Activated CD8-positive, alpha-beta memory T cell treated with anti-CD3 and anti-CD28 coated beads for 36 hours (primary cell): ENCODE measurements at regions not wholly inside any gene's neighbourhood (a gene's known extent, or its start where the extent isn't known, plus 50 kb on each side); places are given as distances from the start of the nearest gene placed in this dataset.

Experiments
- CTCF ChIA-PET: fragments of 350-600 bp; sonication (Branson Sonifier 250); formaldehyde crosslinking; loops from one replicate; lab custom pipeline; 2021; ENCODE audit warnings: antibody characterized with exemption; lab: Charles Lee
- POLR2A ChIA-PET: fragments of 350-600 bp; sonication (Branson Sonifier 250); formaldehyde crosslinking; loops from one replicate; lab custom pipeline; 2021; ENCODE audit warnings: antibody characterized with exemption; lab: Charles Lee

DNA sequence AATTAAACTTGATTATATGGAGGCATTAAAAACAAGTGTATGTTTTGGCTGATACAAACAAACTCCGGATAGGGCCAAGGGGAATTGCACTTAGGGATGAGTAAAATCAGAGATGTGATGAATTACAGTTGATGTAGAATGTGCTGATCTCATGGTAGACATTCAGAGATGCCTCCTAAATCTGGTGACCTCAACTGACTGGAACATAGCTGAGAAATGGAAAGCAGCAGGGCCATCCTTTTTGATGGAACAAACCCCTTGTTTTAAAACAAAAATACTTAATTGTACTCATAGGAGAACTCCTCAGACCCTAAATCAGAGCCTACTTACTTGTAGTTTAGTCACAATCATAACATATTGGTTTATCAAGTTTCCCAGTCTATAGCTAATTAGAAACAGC, 122.8 kb downstream of the C12orf75 start:
- CTCF ChIA-PET, result no interaction called here
- POLR2A ChIA-PET, result no interaction called here

DNA sequence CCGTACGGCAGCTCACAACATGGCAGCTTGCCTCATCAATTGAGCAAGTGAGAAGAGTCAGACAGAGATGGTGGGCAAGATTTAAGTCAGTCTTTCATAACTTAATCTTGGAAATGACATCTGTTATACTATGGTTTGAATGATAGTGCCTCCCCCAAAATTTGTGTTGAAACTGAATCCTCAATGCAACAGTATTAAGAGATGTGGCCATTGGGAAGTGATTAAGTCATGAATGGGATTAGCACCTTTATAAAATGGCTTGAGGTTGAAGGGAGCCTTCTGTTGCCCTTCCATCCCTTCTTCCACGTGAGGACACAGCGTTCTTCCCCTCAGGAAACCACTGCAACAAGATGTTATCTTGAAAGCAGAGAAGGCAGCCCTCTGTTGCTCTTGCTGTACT, 124.2 kb downstream of the C12orf75 start:
- CTCF ChIA-PET, result no interaction called here
- POLR2A ChIA-PET, result no interaction called here

DNA sequence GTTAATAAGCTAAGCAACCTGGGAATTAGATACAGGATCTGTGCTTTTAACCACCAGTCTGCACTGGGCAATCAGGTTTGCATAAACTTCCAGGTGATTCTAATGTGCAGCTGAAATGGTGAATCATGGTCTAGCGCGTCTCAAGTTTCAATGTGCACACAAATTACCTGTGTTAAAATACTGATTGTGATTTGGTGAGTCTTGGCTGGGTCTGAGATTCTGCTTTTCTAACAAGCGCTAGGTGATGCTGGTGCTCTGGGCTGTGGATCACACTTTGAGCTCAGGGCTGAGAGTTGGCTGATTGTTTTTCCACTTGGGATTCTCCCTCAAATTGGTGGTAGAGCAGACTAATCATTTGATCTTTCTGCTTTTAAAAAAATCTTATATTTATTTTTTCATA, 124.8 kb downstream of the C12orf75 start:
- ChIA-PET CTCF (no interaction called here), POLR2A (no interaction called here)

DNA sequence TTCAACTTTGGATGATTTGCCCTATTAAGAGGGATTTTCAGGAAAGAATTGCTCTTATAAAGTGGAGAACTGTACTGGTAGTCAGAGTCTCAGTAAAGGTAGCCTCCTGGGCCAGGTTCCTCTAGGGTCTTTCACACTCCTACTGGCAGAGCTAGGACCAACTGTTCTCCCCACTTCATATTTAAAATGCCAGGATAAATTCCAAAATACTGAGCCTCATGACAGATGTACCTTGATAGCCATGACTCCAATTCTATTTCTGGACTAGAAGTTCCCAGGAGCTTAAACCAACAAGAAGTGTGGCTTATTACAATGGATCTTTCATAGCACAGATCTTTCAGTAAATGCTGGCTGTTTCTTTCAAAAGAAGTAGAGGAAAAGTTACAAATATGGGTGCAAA, 126.5 kb downstream of the C12orf75 start:
- ChIA-PET CTCF (no interaction called here), POLR2A (no interaction called here)

DNA sequence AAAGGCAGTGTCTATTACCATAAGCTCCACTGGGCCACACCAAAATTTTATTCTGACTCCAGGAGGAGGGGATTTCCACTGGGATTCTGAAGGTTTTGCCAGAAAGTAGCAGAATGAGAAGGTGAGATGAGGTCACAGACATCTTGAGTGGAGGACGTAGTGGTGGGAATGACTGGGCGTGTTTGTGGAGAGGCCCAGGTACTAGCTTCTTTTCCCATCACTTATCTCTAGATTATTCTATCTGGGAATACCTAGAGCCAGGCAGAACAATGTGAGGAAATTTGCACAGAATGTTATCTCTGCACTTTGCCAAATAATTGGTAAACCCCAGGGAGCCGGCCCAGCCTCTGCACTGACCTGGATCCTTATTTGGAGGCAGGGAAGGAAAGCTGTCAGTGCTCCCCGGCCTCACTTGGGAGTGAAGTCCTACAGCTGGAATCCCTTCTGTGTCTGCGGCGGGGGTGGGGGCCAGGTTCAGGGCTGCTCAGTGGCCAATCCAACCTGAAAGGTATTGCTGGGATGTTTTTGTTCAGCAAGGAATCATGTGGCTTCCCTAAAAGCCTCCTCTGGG, 129.4 kb downstream of the C12orf75 start:
- ChIA-PET POLR2A (no interaction called here), CTCF (no interaction called here)

DNA sequence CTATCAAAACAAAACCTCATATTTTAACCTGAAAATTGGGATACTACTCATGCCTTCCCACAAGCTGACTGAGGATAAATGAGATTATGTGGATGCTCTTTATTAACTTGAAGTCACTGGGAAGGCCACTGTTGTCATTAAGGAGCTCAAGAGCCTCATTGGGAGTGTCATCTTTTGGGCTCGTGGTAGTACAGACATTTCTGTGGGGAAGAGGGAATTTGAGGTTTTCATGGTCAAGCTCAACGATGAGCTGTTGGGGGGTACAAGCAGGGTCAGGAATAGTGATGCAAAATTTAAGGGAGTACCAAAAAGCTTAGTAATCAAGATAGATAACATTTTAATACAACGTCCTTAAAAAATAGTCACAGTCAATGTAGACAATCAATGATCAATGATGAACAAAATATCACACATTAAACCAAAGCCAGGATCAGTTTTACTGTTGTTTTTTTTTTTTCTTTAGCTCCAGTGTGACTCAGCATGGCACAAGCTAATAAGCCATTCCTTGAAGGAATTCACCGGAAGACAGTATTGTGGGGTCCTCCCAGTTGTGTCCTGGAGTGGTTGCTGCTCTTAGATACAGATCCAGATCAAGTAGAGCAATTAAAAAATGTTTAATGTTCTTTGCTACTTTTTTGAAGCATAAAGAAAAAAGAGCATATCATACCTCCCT, 130.9 kb downstream of the C12orf75 start:
- CTCF ChIA-PET, result no interaction called here

DNA sequence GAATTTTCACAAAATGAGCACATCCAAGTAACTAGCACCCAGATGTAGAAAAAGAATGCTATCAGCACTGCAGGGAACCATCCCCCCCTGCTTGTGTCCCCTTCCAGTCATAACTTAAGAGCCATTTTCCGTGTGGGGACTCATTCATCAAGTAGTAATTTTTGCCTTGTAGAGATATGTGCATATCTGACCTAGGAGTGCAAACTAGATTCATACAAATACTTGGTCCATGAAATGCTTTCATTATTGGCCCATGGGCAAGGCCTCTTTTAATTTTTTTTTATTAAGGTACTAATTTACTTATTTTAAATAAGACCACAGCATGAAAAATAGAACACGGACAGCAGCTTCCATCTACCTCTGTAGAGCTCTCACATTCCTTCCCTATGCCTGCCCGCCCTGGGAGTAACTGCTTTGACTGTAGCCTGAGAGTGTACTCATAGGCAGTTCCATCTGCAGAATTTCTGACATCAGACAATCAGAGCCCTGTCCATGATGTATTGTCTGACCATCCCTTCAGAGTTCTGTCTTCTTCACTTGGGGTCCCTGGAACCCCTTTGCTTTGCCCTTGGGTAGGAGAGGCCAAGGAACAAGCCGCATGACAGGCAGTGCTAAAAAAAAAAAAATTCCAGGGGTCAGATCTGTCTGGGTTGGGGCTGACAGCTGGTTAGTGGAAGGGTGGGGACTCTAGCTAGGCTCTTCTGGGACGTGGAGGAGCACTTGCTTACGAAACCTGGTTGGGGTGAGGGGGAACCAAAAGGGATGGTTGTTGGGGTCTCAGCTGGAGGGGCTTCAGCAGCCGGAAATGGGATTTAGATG, 131.7 kb downstream of the C12orf75 start:
- POLR2A ChIA-PET, result no interaction called here
- CTCF ChIA-PET, result no interaction called here

More for the DNA sequence above, 130.9 kb downstream of the C12orf75 start:
- POLR2A ChIA-PET, result no interaction called here

DNA sequence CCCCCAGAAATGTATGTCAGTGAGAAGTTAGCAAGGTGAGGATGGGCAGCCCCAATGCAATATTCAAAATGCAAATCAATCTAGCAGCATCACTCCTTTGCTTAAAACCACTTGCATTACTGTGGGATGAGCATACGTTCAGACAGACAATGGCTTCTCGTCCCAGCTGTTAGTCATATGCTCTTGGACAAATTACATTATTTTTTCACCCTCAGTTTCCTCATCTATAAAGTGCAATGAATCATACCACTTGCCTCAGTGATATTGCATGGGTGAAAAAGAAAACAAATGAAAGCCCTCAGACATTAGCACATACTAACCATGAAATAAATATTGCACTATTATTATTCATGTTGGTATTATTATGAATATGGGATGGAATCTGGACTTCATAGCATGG, 132.3 kb downstream of the C12orf75 start:
- POLR2A ChIA-PET, result no interaction called here
- CTCF ChIA-PET, result no interaction called here

DNA sequence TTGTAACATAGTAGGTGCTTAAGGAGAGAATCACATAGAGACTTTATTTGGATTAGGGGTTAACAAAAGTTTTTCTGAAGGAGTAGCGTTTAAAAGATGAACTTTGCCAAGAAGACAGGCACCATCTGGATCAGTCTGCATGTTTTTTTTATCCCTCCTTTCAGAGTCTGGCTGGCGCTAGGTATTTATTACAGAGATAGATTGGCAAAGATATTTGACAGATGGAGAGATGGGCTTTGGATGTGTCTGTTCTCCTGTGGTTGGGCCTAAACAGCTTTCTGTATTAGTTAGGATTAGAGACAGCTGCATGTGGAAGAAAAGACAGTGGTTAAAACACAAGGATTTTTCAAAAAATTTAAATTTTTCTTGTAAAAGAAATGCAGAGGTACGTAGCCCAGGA, 133.9 kb downstream of the C12orf75 start:
- ChIA-PET POLR2A (no interaction called here), CTCF (no interaction called here)

DNA sequence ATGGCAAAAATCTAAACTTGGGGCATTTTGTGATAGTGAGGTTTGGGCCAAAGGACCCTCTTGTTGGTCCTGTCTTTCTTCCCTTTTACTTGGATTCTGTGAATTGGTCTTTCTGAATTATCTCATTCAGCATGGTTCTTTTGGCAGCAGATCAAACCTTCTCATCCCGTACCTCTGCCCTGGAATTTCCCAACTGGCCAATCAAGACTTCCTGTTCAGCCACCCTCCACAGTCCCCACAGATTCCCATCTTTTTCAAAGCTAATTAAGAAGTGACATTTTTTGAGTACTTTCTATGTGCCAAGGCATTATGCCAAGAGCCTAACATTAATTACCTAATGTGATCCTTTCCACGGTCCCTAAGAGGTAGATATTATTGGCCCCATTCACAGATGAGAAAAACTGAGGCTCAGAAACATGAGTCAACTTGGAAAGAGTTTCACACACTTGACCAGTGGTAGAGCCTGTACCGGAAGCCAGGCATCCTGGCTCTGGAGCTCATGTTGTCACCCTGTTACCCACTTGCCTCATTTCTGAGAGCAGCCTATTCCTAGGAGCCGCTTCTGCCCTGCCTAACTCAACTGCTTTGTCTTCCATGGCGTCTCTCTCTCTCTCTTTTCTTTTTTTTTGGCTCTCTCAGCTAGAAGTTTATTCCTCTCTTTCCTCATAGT, 135.9 kb downstream of the C12orf75 start:
- CTCF ChIA-PET, result no interaction called here
- POLR2A ChIA-PET, result no interaction called here

DNA sequence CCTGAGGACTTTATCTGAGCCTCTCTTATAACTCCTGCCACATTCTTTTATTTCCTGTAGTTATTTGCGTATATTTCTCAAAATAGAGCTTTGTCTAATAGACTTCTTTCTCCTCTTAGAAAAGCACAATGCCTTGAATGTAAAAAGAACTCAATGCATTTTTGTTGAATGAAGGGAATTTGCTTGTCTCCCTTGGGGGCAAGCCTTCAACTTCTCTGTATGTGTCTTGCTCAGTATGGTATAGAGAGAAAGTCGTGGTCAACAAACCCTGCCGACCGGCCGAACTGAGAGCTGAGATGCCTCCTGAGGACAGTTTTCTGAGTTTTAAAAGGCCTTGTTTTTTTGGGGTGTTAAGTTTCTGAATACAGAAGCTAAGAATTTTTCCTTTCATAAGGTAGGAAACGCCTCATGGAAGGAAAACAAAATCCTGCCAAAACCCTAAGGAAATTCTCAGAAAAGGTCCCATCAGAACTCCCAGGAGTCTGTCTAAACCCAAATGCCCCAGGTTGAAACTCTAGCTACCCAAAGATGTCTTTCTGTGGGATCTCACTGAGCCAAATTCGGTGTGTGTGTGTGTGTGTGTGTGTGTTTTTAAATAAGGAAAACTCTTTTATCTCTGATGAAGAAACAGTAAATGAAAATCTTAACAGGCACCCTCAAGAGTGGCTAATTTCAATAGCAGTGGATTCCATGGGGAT, 136.6 kb downstream of the C12orf75 start:
- CTCF ChIA-PET, result no interaction called here
- POLR2A ChIA-PET, result no interaction called here

DNA sequence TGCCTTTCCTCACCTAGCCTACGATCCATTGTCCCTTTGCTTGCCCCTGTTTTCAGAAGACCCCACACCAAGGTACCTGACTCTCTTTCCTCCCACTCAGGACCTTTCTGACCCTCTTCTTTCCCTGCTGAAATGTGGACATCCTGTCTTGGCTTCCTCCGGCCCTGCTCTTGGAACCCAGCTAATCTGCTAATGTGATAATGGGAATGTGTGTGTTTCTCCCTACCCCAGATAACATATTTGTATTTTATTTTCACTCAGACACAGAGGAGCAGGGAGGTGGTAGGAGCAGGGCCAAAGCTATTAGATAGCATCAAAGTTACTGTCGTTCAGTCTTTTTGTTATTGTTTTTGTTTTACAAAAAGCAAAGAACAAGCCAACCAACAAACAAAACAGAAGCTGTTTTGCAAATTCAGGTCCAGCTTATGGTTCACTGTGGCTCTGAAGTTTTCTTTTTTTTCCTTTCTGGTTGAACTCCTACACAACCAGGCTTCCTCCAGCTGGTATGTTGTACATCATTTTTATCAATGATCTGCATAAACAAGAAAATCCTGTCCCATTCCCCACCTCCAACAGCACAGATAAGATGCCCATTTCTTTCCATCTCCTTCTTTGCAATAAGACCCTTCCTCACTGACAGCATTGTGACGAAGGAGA, 137.3 kb downstream of the C12orf75 start:
- POLR2A ChIA-PET, result no interaction called here
- CTCF ChIA-PET, result no interaction called here

DNA sequence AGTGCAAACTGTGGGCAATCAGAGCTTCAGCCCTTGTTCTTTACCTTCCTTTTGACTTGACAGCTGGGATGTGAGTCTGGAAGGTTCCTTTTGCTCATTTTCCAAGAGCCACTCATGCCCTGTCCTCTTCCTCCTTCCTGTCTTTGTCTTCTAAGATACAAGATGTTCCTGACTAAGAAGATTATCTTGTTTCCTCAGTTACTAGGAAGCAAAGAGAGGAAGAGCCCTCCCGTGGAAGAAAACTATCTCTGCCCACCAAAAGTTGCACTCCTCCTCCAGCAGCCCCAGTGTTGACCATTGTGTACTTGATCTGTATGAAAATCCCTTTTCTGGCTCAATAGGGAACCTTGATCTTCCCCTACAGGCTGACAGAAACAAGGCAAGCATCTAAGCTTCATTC, 138.0 kb downstream of the C12orf75 start:
- ChIA-PET CTCF (no interaction called here), POLR2A (no interaction called here)

DNA sequence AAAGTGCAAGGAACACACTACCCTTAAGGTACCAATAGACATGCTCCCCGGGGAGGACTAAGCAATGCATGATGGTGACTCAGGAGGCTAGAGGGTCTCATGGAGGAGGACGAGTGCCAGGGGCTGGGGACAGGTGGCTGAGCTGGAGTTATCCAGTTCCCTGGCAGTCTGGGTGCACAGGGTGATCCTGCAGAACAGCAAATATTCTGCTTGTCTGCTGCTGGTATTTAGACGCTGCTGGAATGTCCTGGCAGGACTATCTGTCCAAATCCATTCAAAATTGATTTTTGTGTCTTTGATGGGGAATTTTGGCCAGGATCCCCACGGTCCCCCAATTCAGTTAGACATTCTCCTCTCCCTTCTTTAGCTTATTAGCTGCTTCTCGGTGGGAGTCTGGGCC, 138.7 kb downstream of the C12orf75 start:
- ChIA-PET POLR2A (no interaction called here), CTCF (no interaction called here)

DNA sequence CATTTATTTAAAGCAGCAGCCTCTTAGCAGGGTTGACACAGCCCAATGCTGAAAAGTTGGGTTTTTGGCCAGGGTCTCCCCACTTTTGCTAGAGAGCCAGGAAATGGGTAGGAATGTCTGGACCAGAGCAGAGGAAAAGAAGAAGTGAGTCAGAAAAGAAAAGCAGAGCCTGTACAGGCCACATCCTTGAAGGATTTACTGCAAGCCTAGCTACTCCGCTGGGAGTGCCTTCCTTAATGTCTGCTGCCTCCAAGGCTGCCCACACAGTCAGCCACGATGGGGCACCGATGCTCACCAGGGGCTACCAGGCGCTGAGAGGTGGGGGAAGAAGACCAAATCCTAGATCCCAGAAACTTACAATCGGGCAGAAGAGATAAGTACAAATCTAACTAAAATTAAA, 139.2 kb downstream of the C12orf75 start:
- POLR2A ChIA-PET, result no interaction called here

DNA sequence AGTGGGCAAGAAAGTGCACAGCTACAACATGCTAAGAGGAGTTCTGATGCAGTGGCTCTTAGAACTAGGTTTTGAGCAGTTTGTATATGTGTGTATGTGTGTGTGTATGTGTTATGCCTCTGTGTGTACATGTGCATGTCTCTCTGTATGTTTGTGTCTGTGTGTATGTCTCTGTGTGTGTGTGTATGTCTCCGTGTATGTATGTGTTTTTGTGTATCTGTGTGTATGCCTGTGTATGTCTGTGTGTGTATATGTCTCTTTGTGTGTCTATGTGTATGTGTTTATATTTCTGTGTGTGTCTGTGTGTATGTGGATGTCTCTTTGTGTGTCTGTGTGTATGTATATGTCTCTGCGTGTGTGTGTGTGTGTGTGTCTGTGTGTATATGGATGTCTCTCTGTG, 139.6 kb downstream of the C12orf75 start:
- ChIA-PET CTCF (no interaction called here), POLR2A (no interaction called here)

More for the DNA sequence above, 139.2 kb downstream of the C12orf75 start:
- CTCF ChIA-PET, result no interaction called here

DNA sequence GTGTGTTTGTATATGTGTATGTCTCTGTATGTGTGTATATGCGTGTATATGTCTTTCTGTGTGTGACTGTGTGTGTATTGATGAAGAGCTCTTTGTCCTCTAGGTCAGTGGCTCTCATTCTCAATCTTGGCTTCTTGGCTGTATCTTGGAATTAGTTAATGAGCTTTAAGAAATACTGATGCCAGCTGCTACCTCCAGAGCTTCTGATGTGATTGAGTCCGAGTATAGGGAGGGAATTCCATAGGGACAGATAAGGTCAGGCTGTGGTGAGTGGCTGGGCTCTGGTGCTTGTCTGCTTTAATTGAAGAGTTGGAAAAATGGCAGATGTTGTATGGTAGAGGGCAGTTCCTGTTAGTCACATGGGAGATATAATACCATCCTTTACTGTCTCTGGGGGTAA, 140.1 kb downstream of the C12orf75 start:
- POLR2A ChIA-PET, result no interaction called here
- CTCF ChIA-PET, result no interaction called here

DNA sequence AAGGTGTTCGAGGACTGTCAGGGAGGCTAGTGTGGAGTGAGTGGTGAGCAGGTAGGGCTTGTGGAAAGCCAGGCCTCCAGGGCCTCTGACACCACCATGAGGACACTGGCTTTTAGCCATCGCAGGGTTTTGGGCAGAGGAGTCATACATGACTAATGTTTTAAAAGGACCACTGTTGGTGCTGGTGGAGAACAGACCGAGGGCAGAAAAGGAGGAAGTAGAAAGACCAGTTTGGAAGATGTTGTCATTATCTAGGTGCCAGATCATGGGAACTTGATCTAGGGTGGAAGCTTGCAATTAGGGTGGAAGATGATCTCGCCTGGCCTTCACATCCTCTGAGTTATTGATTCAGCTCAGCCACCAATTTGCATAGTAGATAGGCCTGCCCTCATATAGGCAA, 144.2 kb downstream of the C12orf75 start:
- ChIA-PET CTCF (no interaction called here), POLR2A (no interaction called here)

DNA sequence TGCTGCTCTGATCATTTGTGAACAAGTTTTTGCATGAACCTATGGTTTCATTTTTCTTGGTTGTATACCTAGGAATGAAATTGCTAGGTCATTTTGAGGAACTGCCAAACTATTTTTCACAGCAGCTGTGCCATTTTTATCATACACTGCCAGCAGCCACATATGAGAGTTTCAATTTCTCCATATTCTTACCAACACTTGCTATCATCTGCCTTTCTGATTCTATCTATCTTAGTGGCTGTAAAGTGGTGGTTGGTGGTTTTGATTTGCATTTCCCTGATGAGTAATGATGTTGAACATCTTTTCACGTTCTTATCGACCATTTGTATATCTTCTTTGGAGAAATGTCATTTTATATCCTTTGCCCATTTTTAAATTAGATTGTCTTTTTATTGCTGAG, 146.1 kb downstream of the C12orf75 start:
- POLR2A ChIA-PET, result no interaction called here
- CTCF ChIA-PET, result no interaction called here
